ENCODE measurements at regions not wholly inside any gene's neighbourhood (a gene's known extent, or its start where the extent isn't known, plus 50 kb on each side); places are given as distances from the start of the nearest gene placed in this dataset.
A peak's percentile ranks its signal among the peaks of the same experiment; 100 is the strongest.

- no peak overlapping the region for H3K4me3 ChIP-seq (ENCODE audit: control insufficient read depth, low read depth, low read length)
- no peak for DNase-seq (ENCODE audit: low read depth)
- TF ChIP-seq CTCF (conservative IDR thresholded peaks at IDR 0.05; ENCODE audit: control insufficient read depth, insufficient read depth, low read depth, low read length): no peak
These were observed 92.2 kb upstream of the SLC30A5 start for GRCh38 chr5:69001627-69002026.

GRCh38 chr5:69004127-69004526 is 89.7 kb upstream of the SLC30A5 start:
- TF ChIP-seq CTCF (conservative IDR thresholded peaks at IDR 0.05; ENCODE audit: control insufficient read depth, insufficient read depth, low read depth, low read length): no peak
- no peak overlapping the region for H3K4me3 ChIP-seq (ENCODE audit: control insufficient read depth, low read depth, low read length)
- DNase-seq (ENCODE audit: low read depth): no peak

GRCh38 chr5:69004676-69005075 is 89.1 kb upstream of the SLC30A5 start:
- no peak for DNase-seq (ENCODE audit: low read depth)
- TF ChIP-seq CTCF (conservative IDR thresholded peaks at IDR 0.05; ENCODE audit: control insufficient read depth, insufficient read depth, low read depth, low read length): no peak
- H3K4me3 ChIP-seq (ENCODE audit: control insufficient read depth, low read depth, low read length): no peak overlapping the region

- DNase-seq (ENCODE audit: low read depth): no peak
- TF ChIP-seq CTCF (conservative IDR thresholded peaks at IDR 0.05; ENCODE audit: control insufficient read depth, insufficient read depth, low read depth, low read length): no peak
- H3K4me3 ChIP-seq (ENCODE audit: control insufficient read depth, low read depth, low read length): no peak overlapping the region
These were observed 87.8 kb upstream of the SLC30A5 start for GRCh38 chr5:69006030-69006429.

GRCh38 chr5:69007163-69007562 is 86.7 kb upstream of the SLC30A5 start:
- no peak for DNase-seq (ENCODE audit: low read depth)
- no peak for TF ChIP-seq CTCF (conservative IDR thresholded peaks at IDR 0.05; ENCODE audit: control insufficient read depth, insufficient read depth, low read depth, low read length)
- H3K4me3 ChIP-seq (ENCODE audit: control insufficient read depth, low read depth, low read length): no peak overlapping the region

- peak; percentile 96 for TF ChIP-seq CTCF (conservative IDR thresholded peaks at IDR 0.05; ENCODE audit: control insufficient read depth, insufficient read depth, low read depth, low read length)
- DNase-seq (ENCODE audit: low read depth): peak; percentile 57
- no peak overlapping the region for H3K4me3 ChIP-seq (ENCODE audit: control insufficient read depth, low read depth, low read length)
These were observed 86.0 kb upstream of the SLC30A5 start for GRCh38 chr5:69007726-69008368.

GRCh38 chr5:69010476-69010875 is 83.3 kb upstream of the SLC30A5 start:
- H3K4me3 ChIP-seq (ENCODE audit: control insufficient read depth, low read depth, low read length): no peak overlapping the region
- TF ChIP-seq CTCF (conservative IDR thresholded peaks at IDR 0.05; ENCODE audit: control insufficient read depth, insufficient read depth, low read depth, low read length): no peak
- DNase-seq (ENCODE audit: low read depth): no peak
